ENCODE measurements at regions not wholly inside any gene's neighbourhood (a gene's known extent, or its start where the extent isn't known, plus 50 kb on each side); places are given as distances from the start of the nearest gene placed in this dataset.

DNA sequence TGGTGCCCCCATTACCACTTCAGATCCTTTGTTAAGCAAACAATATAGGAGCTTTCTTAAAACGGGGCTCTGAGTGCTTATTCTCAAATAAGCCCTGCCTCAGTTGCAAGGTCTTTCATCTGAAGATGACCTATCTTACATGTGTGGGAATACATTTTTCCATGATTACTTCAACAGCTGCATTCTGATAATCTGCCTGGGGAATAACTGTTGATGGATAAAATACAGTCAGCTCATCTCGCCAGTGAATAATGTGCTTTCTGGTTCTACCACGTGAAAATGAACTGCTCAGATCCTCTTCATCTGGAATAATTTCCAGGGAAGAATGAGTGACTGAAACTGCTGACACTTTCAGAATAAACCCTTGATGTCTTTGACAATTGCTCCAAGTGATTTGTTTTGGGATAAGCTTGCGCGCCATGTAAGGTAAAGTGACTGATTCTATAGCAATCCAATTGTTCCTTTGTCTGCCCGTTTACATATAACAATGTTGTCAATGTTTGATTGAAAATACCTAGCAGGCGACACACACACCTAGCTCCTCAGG lies 161.3 kb downstream of the RTL9 start:
- no peak for TF ChIP-seq BACH2 (CRISPR knock-in tag; IDR thresholded peaks at IDR 0.05; ENCODE audit: borderline replicate concordance)
- no peak for TF ChIP-seq RARB (CRISPR knock-in tag; IDR thresholded peaks at IDR 0.05)
- no peak for TF ChIP-seq ARNTL (CRISPR knock-in tag; IDR thresholded peaks at IDR 0.05; ENCODE audit: borderline replicate concordance, low read depth)
- TF ChIP-seq TCF4 (CRISPR knock-in tag; IDR thresholded peaks at IDR 0.05; ENCODE audit: borderline replicate concordance) = no peak
- TF ChIP-seq, protein P1, sequence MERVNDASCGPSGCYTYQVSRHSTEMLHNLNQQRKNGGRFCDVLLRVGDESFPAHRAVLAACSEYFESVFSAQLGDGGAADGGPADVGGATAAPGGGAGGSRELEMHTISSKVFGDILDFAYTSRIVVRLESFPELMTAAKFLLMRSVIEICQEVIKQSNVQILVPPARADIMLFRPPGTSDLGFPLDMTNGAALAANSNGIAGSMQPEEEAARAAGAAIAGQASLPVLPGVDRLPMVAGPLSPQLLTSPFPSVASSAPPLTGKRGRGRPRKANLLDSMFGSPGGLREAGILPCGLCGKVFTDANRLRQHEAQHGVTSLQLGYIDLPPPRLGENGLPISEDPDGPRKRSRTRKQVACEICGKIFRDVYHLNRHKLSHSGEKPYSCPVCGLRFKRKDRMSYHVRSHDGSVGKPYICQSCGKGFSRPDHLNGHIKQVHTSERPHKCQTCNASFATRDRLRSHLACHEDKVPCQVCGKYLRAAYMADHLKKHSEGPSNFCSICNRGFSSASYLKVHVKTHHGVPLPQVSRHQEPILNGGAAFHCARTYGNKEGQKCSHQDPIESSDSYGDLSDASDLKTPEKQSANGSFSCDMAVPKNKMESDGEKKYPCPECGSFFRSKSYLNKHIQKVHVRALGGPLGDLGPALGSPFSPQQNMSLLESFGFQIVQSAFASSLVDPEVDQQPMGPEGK (CRISPR knock-in tag; IDR thresholded peaks at IDR 0.05; ENCODE audit: borderline replicate concordance) = no peak
- TF ChIP-seq, protein P2, sequence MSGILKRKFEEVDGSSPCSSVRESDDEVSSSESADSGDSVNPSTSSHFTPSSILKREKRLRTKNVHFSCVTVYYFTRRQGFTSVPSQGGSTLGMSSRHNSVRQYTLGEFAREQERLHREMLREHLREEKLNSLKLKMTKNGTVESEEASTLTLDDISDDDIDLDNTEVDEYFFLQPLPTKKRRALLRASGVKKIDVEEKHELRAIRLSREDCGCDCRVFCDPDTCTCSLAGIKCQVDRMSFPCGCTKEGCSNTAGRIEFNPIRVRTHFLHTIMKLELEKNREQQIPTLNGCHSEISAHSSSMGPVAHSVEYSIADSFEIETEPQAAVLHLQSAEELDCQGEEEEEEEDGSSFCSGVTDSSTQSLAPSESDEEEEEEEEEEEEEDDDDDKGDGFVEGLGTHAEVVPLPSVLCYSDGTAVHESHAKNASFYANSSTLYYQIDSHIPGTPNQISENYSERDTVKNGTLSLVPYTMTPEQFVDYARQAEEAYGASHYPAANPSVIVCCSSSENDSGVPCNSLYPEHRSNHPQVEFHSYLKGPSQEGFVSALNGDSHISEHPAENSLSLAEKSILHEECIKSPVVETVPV (CRISPR knock-in tag; IDR thresholded peaks at IDR 0.05) = no peak
- no peak for TF ChIP-seq ZNF565 (CRISPR knock-in tag; conservative IDR thresholded peaks at IDR 0.05; ENCODE audit: low read depth)
- no peak for TF ChIP-seq ZNF8 (CRISPR knock-in tag; IDR thresholded peaks at IDR 0.05)
- TF ChIP-seq ZFP3 (CRISPR knock-in tag; IDR thresholded peaks at IDR 0.05) = no peak
- TF ChIP-seq, protein P3, sequence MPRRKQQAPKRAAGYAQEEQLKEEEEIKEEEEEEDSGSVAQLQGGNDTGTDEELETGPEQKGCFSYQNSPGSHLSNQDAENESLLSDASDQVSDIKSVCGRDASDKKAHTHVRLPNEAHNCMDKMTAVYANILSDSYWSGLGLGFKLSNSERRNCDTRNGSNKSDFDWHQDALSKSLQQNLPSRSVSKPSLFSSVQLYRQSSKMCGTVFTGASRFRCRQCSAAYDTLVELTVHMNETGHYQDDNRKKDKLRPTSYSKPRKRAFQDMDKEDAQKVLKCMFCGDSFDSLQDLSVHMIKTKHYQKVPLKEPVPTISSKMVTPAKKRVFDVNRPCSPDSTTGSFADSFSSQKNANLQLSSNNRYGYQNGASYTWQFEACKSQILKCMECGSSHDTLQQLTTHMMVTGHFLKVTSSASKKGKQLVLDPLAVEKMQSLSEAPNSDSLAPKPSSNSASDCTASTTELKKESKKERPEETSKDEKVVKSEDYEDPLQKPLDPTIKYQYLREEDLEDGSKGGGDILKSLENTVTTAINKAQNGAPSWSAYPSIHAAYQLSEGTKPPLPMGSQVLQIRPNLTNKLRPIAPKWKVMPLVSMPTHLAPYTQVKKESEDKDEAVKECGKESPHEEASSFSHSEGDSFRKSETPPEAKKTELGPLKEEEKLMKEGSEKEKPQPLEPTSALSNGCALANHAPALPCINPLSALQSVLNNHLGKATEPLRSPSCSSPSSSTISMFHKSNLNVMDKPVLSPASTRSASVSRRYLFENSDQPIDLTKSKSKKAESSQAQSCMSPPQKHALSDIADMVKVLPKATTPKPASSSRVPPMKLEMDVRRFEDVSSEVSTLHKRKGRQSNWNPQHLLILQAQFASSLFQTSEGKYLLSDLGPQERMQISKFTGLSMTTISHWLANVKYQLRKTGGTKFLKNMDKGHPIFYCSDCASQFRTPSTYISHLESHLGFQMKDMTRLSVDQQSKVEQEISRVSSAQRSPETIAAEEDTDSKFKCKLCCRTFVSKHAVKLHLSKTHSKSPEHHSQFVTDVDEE (CRISPR knock-in tag; IDR thresholded peaks at IDR 0.05) = no peak
